H9 (cell line): ENCODE measurements at regions not wholly inside any gene's neighbourhood (a gene's known extent, or its start where the extent isn't known, plus 50 kb on each side); places are given as distances from the start of the nearest gene placed in this dataset.

Source experiments
- DNase-seq: peaks from one replicate; pipeline ENCODE4 v3.0.0-alpha.2; 2017
- H2AFZ ChIP-seq: one replicate; pipeline ENCODE4 v1.6.1; 2013; ENCODE audit warnings: mild to moderate bottlenecking, low read length, control low read depth, moderate library complexity
- H2AK5ac ChIP-seq: 2 replicates; pipeline ENCODE4 v1.6.1; 2013; ENCODE audit warnings: low read length, control low read depth, mixed read lengths; ENCODE audit not compliant: insufficient read length
- H2BK120ac ChIP-seq: one replicate; pipeline ENCODE4 v1.6.1; 2013; ENCODE audit warnings: low read depth, mild to moderate bottlenecking, low read length, control low read depth, inconsistent platforms; ENCODE audit not compliant: poor library complexity, severe bottlenecking
- H2BK12ac ChIP-seq: 2 replicates; pipeline ENCODE4 v1.6.1; 2013; ENCODE audit warnings: low read length, control low read depth, mixed read lengths, low read depth; ENCODE audit not compliant: insufficient read length
- H2BK15ac ChIP-seq: 2 replicates; pipeline ENCODE4 v1.6.1; 2013; ENCODE audit warnings: low read depth, low read length, control low read depth
- H2BK20ac ChIP-seq: one replicate; pipeline ENCODE4 v1.6.1; 2013; ENCODE audit warnings: low read depth, mild to moderate bottlenecking, low read length, control low read depth, inconsistent platforms; ENCODE audit not compliant: poor library complexity, severe bottlenecking
- H2BK5ac ChIP-seq: 2 replicates; pipeline ENCODE4 v1.6.1; 2013; ENCODE audit warnings: low read length, control low read depth, mixed read lengths; ENCODE audit not compliant: insufficient read length
- H3K14ac ChIP-seq: 2 replicates; pipeline ENCODE4 v1.6.1; 2013; ENCODE audit warnings: low read length, control low read depth; ENCODE audit not compliant: insufficient read depth
- H3K18ac ChIP-seq: 2 replicates; pipeline ENCODE4 v1.6.1; 2013; ENCODE audit warnings: low read depth, mild to moderate bottlenecking, mixed read lengths, low read length, control low read depth; ENCODE audit not compliant: insufficient read length
- H3K23ac ChIP-seq: 2 replicates; pipeline ENCODE4 v1.6.1; 2013; ENCODE audit warnings: low read length, control low read depth, mixed read lengths, low read depth; ENCODE audit not compliant: insufficient read length
- H3K23me2 ChIP-seq: 2 replicates; pipeline ENCODE4 v1.6.1; 2013; ENCODE audit warnings: low read depth, mild to moderate bottlenecking, mixed read lengths, low read length, control low read depth; ENCODE audit not compliant: insufficient read length, poor library complexity, severe bottlenecking
- H3K27ac ChIP-seq: 2 replicates; pipeline ENCODE4 v1.5.1; 2013; ENCODE audit warnings: low read length, control low read depth, mixed read lengths, low read depth; ENCODE audit not compliant: insufficient read length
- H3K27me3 ChIP-seq: 2 replicates; pipeline ENCODE4 v1.6.1; 2013; ENCODE audit warnings: low read length, control low read depth, inconsistent platforms; ENCODE audit not compliant: insufficient read depth
- H3K4ac ChIP-seq: 2 replicates; pipeline ENCODE4 v1.6.1; 2013; ENCODE audit warnings: low read depth, mild to moderate bottlenecking, control low read depth, inconsistent platforms, low read length, moderate library complexity
- H3K4me1 ChIP-seq: 2 replicates; pipeline ENCODE4 v1.6.1; 2013; ENCODE audit warnings: low read length, control low read depth, inconsistent platforms; ENCODE audit not compliant: insufficient read depth
- H3K4me2 ChIP-seq: 2 replicates; pipeline ENCODE4 v1.6.1; 2013; ENCODE audit warnings: low read length, control low read depth, mixed read lengths; ENCODE audit not compliant: insufficient read length, insufficient read depth
- H3K56ac ChIP-seq: 2 replicates; pipeline ENCODE4 v1.6.1; 2013; ENCODE audit warnings: low read depth, mild to moderate bottlenecking, mixed read lengths, low read length, control low read depth; ENCODE audit not compliant: insufficient read length
- H3K79me1 ChIP-seq: 2 replicates; pipeline ENCODE4 v1.6.1; 2013; ENCODE audit warnings: low read depth, mild to moderate bottlenecking, moderate library complexity, low read length, control low read depth, inconsistent platforms; ENCODE audit not compliant: insufficient read depth, poor library complexity, severe bottlenecking
- H3K79me2 ChIP-seq: 2 replicates; pipeline ENCODE4 v1.6.1; 2013; ENCODE audit warnings: low read length, control low read depth, inconsistent platforms; ENCODE audit not compliant: insufficient read depth
- H3K9ac ChIP-seq: 2 replicates; pipeline ENCODE4 v1.6.1; 2013; ENCODE audit warnings: low read length, control low read depth, mixed read lengths; ENCODE audit not compliant: insufficient read length; ENCODE audit errors: extremely low read depth
- H3K9me3 ChIP-seq: one replicate; pipeline ENCODE4 v1.6.1; 2013; ENCODE audit warnings: low read depth, low read length, inconsistent platforms; ENCODE audit not compliant: control insufficient read depth
- H3T11ph ChIP-seq: one replicate; pipeline ENCODE4 v1.6.1; 2013; ENCODE audit warnings: mild to moderate bottlenecking, low read length, control low read depth, inconsistent platforms
- H4K20me1 ChIP-seq: one replicate; pipeline ENCODE4 v1.6.1; 2013; ENCODE audit not compliant: control insufficient read depth, insufficient read length, insufficient read depth
- H4K5ac ChIP-seq: 2 replicates; pipeline ENCODE4 v1.6.1; 2013; ENCODE audit warnings: low read depth, mild to moderate bottlenecking, mixed read lengths, low read length, control low read depth; ENCODE audit not compliant: insufficient read length
- H4K8ac ChIP-seq: replicated peaks from 2 replicates; pipeline ENCODE4 v1.6.1; 2013; ENCODE audit warnings: low read length, control low read depth, mixed read lengths, low read depth; ENCODE audit not compliant: insufficient read length
- H4K91ac ChIP-seq: 2 replicates; pipeline ENCODE4 v1.6.1; 2013; ENCODE audit warnings: low read depth, mild to moderate bottlenecking, moderate library complexity, mixed read lengths, low read length, control low read depth; ENCODE audit not compliant: insufficient read length
- H3K27ac Mint-ChIP-seq, 3 experiments: 2 replicates in 2 of 3; 3 replicates in 1 of 3; pipeline ENCODE4 v1.8.0; 2020 to 2021; ENCODE audit warnings: mixed read lengths in 3 of 3, mild to moderate bottlenecking in 1 of 3, moderate library complexity in 1 of 3
- H3K27me3 Mint-ChIP-seq: 2 replicates; pipeline ENCODE4 v1.8.0; 2021; ENCODE audit warnings: low read depth, mild to moderate bottlenecking, moderate library complexity, mixed read lengths
- H3K36me3 Mint-ChIP-seq, 3 experiments: 2 replicates in 2 of 3; 3 replicates in 1 of 3; pipeline ENCODE4 v1.8.0; 2020 to 2021; ENCODE audit warnings: low read depth in 3 of 3, mixed read lengths in 3 of 3; ENCODE audit not compliant: insufficient read depth in 1 of 3
- H3K4me1 Mint-ChIP-seq, 2 experiments: 2 replicates each; pipeline ENCODE4 v1.8.0; 2020; ENCODE audit warnings: mixed read lengths in 2 of 2
- H3K4me3 Mint-ChIP-seq, 2 experiments: 2 replicates in 1 of 2; 3 replicates in 1 of 2; pipeline ENCODE4 v1.8.0; 2020 to 2021; ENCODE audit warnings: mild to moderate bottlenecking in 2 of 2, mixed read lengths in 2 of 2, moderate library complexity in 1 of 2
- H3K9me3 Mint-ChIP-seq, 2 experiments: 2 replicates in 1 of 2; 3 replicates in 1 of 2; pipeline ENCODE4 v1.8.0; 2020; ENCODE audit warnings: mild to moderate bottlenecking in 2 of 2, mixed read lengths in 2 of 2, moderate library complexity in 1 of 2
- WGBS: extraction: QIAGEN DNeasy Blood & Tissue Kit; methylation state at CpG from one replicate; pipeline ENCODE4 v1.1.7; 2013; ENCODE audit warnings: missing lambda C conversion rate, low lambda C conversion rate, mixed read lengths; ENCODE audit not compliant: insufficient read length; ENCODE audit errors: extremely low coverage; 5-methylcytosine and 5-hydroxymethylcytosine counted together
- TF ChIP-seq, protein P1 (sequence below): fragments of 200-600 bp; sonication (generic); conservative IDR thresholded peaks from 3 replicates; pipeline ENCODE4 v1.8.0; 2021; ENCODE audit warnings: antibody characterized with exemption, mild to moderate bottlenecking

DNA sequence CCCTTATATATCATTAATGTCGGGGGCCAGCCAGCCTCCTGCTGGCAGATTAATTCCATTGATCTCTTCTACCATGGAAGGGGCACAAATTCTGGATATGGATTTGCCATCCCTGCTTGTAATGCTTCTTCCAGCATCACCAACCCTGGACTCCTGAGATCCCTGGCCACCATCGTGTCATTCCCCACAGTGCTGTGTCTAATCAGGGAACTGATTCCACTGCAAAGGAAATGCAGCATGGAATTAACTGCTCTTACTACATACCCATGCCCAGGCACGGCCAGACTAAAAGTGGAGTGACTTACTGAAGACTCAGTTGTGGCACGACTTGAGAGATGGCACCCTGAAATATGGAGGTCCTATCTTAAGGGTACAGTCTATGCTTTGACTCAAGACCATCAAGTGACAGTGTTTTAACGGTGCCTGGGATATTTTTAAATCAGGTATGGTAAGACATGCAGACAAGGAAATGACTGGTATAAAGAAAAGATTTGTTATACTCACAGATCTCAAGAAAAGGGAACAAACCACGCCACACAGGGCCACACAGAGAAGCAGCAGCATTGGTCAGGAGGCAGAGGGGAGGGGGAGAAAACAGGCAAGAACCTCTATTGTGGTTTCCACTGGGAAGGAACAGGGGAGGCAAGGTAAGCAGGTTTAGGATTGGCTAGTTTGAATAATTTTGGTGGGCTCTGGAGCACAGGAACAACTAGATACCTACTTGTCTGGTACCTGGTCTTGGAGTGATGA lies 65.1 kb downstream of the IGLL5 start:
- Histone ChIP-seq H3T11ph (no peak overlapping the region), H3K4me2 (no peak overlapping the region), H4K20me1 (no peaks in the 10 kb centered on the region), H2BK12ac (no peak overlapping the region), H4K5ac (no peak overlapping the region), H2AFZ (no peak overlapping the region), H3K9ac (no peak overlapping the region), H3K4ac (no peak overlapping the region), H3K79me1 (no peaks in the 10 kb centered on the region), H2AK5ac (no peak overlapping the region), H3K27ac (no peak overlapping the region), H3K79me2 (no peaks in the 10 kb centered on the region), H3K27me3 (no peaks in the 10 kb centered on the region; the same call in 1 of the 2 replicates), H2BK120ac (no peak overlapping the region), H3K56ac (no peak overlapping the region), H3K23ac (no peak overlapping the region), H3K23me2 (peaks cover 2% of the 10 kb centered on the region), H2BK5ac (no peak overlapping the region), H3K14ac (no peak overlapping the region), H4K8ac (no peak overlapping the region), H4K91ac (no peak overlapping the region), H3K9me3 (no peaks in the 10 kb centered on the region), H3K4me1 (no peaks in the 10 kb centered on the region), H2BK20ac (no peak overlapping the region), H2BK15ac (no peak overlapping the region), H3K18ac (no peak overlapping the region)
- Mint-ChIP-seq H3K36me3 (no peaks in the 10 kb centered on the region), H3K27me3 (peaks cover 97% of the 10 kb centered on the region), H3K27ac (no peak overlapping the region), H3K9me3 (peaks cover 2% of the 10 kb centered on the region in 2 experiments; a peak in 2 of 5 replicates), H3K4me3 (no peak overlapping the region), H3K4me1 (peaks cover 0 to 2% of the 10 kb centered on the region in 2 experiments; a peak in 3 of 4 replicates)
- no CpG with 5 or more reads among the region's 6 CpGs for WGBS
- TF ChIP-seq, protein P1, sequence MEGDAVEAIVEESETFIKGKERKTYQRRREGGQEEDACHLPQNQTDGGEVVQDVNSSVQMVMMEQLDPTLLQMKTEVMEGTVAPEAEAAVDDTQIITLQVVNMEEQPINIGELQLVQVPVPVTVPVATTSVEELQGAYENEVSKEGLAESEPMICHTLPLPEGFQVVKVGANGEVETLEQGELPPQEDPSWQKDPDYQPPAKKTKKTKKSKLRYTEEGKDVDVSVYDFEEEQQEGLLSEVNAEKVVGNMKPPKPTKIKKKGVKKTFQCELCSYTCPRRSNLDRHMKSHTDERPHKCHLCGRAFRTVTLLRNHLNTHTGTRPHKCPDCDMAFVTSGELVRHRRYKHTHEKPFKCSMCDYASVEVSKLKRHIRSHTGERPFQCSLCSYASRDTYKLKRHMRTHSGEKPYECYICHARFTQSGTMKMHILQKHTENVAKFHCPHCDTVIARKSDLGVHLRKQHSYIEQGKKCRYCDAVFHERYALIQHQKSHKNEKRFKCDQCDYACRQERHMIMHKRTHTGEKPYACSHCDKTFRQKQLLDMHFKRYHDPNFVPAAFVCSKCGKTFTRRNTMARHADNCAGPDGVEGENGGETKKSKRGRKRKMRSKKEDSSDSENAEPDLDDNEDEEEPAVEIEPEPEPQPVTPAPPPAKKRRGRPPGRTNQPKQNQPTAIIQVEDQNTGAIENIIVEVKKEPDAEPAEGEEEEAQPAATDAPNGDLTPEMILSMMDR = no peak
- no peak for DNase-seq
